Body of pancreas (tissue), 4 donors: ENCODE measurements at regions not wholly inside any gene's neighbourhood (a gene's known extent, or its start where the extent isn't known, plus 50 kb on each side); places are given as distances from the start of the nearest gene placed in this dataset.
A peak's percentile ranks its signal among the peaks of the same experiment; 100 is the strongest.

Experiments
- ATAC-seq: fragments of 150-250 bp; one replicate; pipeline ENCODE4 v1.9.1; 2016
- DNase-seq, 4 donors: peaks; one replicate each; pipeline ENCODE4 v3.0.0-alpha.2; 2019
- H3K27ac ChIP-seq, 4 donors: fragments of 200-600 bp; sonication (generic); 1 replicate in 3 of 4; 2 replicates in 1 of 4; pipeline versions ENCODE4 v1.5.1 to v1.6.1; 2016 to 2019; ENCODE audit warnings: mild to moderate bottlenecking in 1 of 4, mixed read lengths in 1 of 4, moderate library complexity in 1 of 4
- H3K27me3 ChIP-seq, 2 donors: fragments of 200-600 bp; sonication (generic); one replicate each; pipeline ENCODE4 v1.6.0; 2016; ENCODE audit warnings: mild to moderate bottlenecking in 1 of 2
- H3K36me3 ChIP-seq, 2 donors: fragments of 200-600 bp; sonication (generic); replicated peaks in 1 of 2; 2 replicates each; pipeline ENCODE4 v1.5.1; 2016; ENCODE audit warnings: low read depth in 2 of 2; ENCODE audit not compliant: insufficient read depth in 1 of 2
- H3K4me1 ChIP-seq: fragments of 200-600 bp; sonication (generic); one replicate; pipeline ENCODE4 v1.6.0; 2016
- H3K4me3 ChIP-seq, 2 donors: fragments of 200-600 bp; sonication (generic); 1 replicate in 1 of 2; 2 replicates in 1 of 2; pipeline ENCODE4 v1.5.1; 2016 to 2019
- H3K9me3 ChIP-seq, 3 donors: fragments of 200-600 bp; sonication (generic); 1 replicate in 2 of 3; 2 replicates in 1 of 3; pipeline ENCODE4 v1.5.1; 2016
- POLR2A ChIP-seq, 3 donors: fragments of 450-650 bp; IDR thresholded peaks; one replicate each; pipeline ENCODE4 v1.6.1; 2016; ENCODE audit warnings: antibody characterized with exemption in 3 of 3, mild to moderate bottlenecking in 2 of 3
- WGBS, 2 donors: methylation state at CpG; one replicate each; pipeline ENCODE4 v1.1.5; 2017; 5-methylcytosine and 5-hydroxymethylcytosine counted together
- intact Hi-C: fragments of 100-400 bp; cut with DNase I; formaldehyde crosslinking; loops from one replicate; pipeline ENCODE4 v1.15.1; 2023
- TF ChIP-seq, protein P1 (sequence below), 7 experiments: fragments of 450-650 bp in 4 of 7; fragments of 200-600 bp in 3 of 7; sonication (generic) in 3 of 7; IDR thresholded peaks; one replicate each; pipeline ENCODE4 v1.5.1; 2016 to 2019; ENCODE audit warnings: antibody characterized with exemption in 7 of 7

DNA sequence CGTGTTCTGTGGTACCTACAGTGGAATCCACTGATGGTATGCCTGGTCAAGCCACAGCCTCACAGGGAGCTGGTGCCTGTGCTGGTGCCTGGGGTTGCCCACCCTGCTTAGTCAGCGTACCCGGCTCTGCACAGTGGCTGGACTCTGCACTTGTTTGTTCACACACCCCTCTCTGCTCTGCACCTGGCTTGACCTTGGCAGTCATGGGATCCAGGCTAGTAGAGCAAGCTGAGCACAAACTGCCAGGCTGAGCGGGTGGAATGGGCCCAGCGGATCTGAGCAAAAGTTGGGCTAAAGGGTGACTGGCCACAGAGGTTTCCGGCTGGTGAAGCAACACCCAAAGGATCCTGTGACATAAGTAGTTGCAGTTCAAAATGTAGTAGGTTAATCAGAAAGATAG lies 163.5 kb downstream of the CDH19 start:
- no peak for ATAC-seq
- intact Hi-C loops, result no loop called here
- no peak overlapping the region for H3K4me3 ChIP-seq
- no peaks in the 10 kb centered on the region for H3K36me3 ChIP-seq
- H3K27ac ChIP-seq, result no peak overlapping the region
- no peaks in the 10 kb centered on the region for H3K9me3 ChIP-seq
- no peaks in the 10 kb centered on the region for H3K27me3 ChIP-seq
- no peak for TF ChIP-seq POLR2A (IDR thresholded peaks at IDR 0.05)
- no peaks in the 10 kb centered on the region for H3K4me1 ChIP-seq
- 71 to 72% methylated on average over 4 to 6 of the region's 6 CpGs for whole genome bisulfite sequencing, 2 donors
- DNase-seq, result no peak

DNA sequence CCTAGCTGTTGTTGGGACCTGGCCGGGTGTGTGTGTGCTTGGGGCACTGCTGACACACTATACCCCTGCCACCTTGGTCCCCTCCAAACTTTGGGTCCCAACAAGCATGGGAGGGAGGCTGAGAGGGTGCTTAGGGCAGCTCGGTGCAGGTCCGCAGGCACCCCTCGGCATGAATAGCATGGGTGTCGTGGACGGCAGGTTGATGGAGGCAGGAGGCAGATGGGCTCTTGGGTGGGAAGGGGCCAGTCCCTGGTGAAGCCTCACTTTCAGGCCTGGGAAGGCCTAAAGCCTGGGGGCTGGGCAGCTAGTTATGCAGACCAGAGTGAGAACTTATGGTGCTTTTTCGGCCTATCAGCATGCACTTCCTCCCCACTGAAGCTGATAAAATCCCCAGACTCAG lies 164.2 kb downstream of the CDH19 start:
- no peak overlapping the region for H3K27ac ChIP-seq
- no peaks in the 10 kb centered on the region for H3K36me3 ChIP-seq
- no peaks in the 10 kb centered on the region for H3K4me1 ChIP-seq
- no peak overlapping the region for H3K4me3 ChIP-seq
- DNase-seq (peak in 1 of 4 donors; percentile 7), ATAC-seq (no peak)
- H3K9me3 ChIP-seq, result no peaks in the 10 kb centered on the region
- intact Hi-C loops, result no loop called here
- WGBS, 2 donors, result 81 to 82% methylated on average over 5 to 7 of the region's 7 CpGs
- TF ChIP-seq, protein P1, sequence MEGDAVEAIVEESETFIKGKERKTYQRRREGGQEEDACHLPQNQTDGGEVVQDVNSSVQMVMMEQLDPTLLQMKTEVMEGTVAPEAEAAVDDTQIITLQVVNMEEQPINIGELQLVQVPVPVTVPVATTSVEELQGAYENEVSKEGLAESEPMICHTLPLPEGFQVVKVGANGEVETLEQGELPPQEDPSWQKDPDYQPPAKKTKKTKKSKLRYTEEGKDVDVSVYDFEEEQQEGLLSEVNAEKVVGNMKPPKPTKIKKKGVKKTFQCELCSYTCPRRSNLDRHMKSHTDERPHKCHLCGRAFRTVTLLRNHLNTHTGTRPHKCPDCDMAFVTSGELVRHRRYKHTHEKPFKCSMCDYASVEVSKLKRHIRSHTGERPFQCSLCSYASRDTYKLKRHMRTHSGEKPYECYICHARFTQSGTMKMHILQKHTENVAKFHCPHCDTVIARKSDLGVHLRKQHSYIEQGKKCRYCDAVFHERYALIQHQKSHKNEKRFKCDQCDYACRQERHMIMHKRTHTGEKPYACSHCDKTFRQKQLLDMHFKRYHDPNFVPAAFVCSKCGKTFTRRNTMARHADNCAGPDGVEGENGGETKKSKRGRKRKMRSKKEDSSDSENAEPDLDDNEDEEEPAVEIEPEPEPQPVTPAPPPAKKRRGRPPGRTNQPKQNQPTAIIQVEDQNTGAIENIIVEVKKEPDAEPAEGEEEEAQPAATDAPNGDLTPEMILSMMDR (IDR thresholded peaks at IDR 0.05), result no peak
- no peaks in the 10 kb centered on the region for H3K27me3 ChIP-seq

DNA sequence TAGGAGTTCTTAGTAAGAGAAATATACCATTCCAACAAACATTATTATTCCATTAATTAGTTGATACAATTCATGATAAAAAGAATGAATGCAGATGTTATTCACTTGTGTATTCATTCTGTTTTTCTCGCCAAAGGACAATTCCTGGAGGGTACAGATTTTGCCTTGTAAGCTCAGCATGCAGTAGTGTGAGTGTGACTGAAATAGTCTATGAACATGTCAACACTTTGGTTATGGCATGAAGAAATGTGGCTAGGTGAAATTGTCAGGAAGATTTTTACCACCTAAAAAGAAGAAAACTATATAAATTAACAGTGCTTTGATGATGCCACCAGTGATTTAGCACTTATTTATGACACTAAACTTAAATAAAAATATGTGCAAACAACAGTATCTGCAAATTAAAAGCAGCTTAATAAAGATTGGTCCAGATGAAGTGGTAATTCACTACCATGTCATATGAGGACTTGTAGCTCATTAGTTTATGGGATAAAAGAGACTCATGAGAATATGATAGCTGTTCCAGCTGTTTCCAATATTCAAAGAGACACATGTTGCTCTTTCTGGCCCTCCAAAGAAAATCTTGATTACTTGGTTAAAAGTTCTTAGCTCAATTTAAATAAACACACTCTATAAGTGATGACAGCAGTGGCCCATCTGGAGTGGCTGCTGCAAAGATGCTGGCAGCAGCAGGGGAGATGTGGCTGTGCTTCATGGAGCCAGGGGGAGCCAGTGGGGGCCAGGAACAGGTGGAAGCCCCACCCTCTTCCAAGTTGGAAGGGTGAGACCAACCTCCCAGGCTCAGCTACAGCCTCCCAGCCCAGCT lies 165.0 kb downstream of the CDH19 start:
- DNase-seq (no peak), ATAC-seq (no peak)
- Histone ChIP-seq H3K4me3 (no peak overlapping the region), H3K27me3 (no peaks in the 10 kb centered on the region), H3K9me3 (no peaks in the 10 kb centered on the region), H3K36me3 (no peaks in the 10 kb centered on the region), H3K27ac (no peak overlapping the region), H3K4me1 (no peaks in the 10 kb centered on the region)
- intact Hi-C loops, result no loop called here
- WGBS, 2 donors, result 35 to 57% methylated on average over 1 of the region's 1 CpG
- TF ChIP-seq, protein P1 (IDR thresholded peaks at IDR 0.05), result no peak
- no peak for TF ChIP-seq POLR2A (IDR thresholded peaks at IDR 0.05)

DNA sequence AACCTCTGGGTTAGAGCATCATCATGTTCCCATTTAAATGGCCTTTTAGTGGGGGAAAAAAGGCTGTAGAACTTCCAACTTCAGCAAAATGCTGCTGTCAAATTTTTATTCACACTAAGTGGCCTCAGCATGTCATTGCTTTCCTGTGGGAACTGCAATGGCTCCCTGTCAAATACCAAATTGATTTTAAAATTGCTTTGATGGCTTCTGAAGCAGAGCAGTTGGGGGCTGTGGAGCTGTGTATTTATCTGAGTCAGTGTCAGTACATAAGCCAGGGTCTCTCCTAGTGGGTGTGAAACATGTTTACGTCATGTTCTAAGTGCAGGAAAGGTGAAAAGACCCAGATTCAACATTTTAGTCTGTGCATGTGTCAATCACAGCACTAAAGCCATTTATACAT lies 171.3 kb downstream of the CDH19 start:
- DNase-seq (no peak), ATAC-seq (no peak)
- no peaks in the 10 kb centered on the region for H3K36me3 ChIP-seq
- H3K9me3 ChIP-seq, result no peaks in the 10 kb centered on the region
- WGBS, 2 donors, result 47 to 56% methylated on average over 1 of the region's 1 CpG
- H3K4me1 ChIP-seq, result no peaks in the 10 kb centered on the region
- H3K4me3 ChIP-seq, result no peak overlapping the region
- intact Hi-C loops, result no loop called here
- no peak for TF ChIP-seq POLR2A (IDR thresholded peaks at IDR 0.05)
- TF ChIP-seq, protein P1 (IDR thresholded peaks at IDR 0.05), result no peak
- H3K27ac ChIP-seq, result no peak overlapping the region
- H3K27me3 ChIP-seq, result no peaks in the 10 kb centered on the region

DNA sequence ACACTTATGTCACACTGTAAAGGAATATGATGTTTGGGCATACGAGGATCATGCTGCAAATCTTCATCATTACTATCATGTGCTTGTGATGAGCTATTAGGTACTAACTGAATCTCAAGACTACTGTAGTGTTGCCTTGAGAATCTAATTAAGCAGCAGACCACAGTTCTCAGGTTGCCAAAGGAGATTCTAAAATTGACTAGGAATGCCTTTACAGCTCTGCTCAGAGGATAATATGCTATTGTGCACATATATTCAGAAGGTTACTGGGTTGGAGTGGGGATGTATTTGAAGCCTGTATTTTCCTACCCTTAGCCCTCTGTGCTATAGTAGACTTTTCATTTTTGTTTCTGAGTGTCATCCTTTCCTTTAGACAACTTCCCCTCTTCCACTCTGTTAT lies 175.1 kb downstream of the CDH19 start:
- ATAC-seq (no peak), DNase-seq (no peak)
- TF ChIP-seq, protein P1 (IDR thresholded peaks at IDR 0.05), result no peak
- TF ChIP-seq POLR2A (IDR thresholded peaks at IDR 0.05), result no peak
- no peak overlapping the region for H3K4me3 ChIP-seq
- no peak overlapping the region for H3K27ac ChIP-seq
- 29 to 46% methylated on average over 1 of the region's 1 CpG for WGBS, 2 donors
- no peaks in the 10 kb centered on the region for H3K4me1 ChIP-seq
- H3K36me3 ChIP-seq, result no peaks in the 10 kb centered on the region
- H3K27me3 ChIP-seq, result no peaks in the 10 kb centered on the region
- intact Hi-C loops, result no loop called here
- no peaks in the 10 kb centered on the region for H3K9me3 ChIP-seq
